HG02798 (cell line): ENCODE measurements at regions not wholly inside any gene's neighbourhood (a gene's known extent, or its start where the extent isn't known, plus 50 kb on each side); places are given as distances from the start of the nearest gene placed in this dataset.
A peak's percentile ranks its signal among the peaks of the same experiment; 100 is the strongest.
"Not testable (repeated sequence)": the region's sequence is repeated elsewhere in the genome, so short reads cannot be mapped to it uniquely, and the experiment has no call there.

Experiments used
- ATAC-seq: cut with Tn5 transposase; IDR thresholded peaks from one replicate; pipeline ENCODE4 v1.9.1; 2021; ENCODE audit warnings: mild to moderate bottlenecking; ENCODE audit not compliant: unreplicated experiment, poor library complexity

DNA sequence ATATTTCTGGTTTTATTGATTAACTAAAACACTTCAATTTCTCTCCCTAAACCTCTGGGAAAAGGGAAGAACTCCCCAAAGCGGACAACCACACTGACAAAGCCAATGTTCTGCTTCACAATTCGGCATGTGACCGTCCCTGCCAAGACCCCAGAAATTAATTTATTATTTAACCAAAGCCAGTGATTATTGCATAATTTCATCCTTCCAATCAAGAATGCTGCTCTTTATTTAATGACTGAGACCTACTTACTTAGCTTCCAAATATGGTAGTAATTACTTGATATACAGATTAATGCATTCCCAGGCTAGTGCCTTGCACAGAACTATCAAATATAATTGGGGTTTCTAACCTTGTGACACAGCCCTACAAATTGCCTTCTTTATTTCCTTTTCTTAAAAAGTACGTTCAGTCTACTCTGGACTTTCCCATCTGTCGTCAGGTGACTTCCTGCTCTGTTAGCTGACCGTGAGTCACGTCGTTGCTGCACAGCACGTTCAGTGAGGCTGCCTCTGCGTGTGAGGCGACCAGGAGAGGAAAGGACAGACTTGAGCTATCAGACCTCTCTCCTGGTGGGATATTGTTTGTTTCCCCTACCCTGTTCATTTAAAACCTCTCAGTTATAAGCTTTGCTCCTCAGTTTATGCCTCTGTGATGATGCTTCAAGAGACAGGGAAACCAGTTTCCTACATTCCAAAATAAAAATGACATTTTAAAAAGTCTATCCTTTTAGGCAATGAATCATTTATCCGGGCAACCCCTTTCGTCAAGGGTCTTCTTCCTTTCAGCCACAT, 55.7 kb upstream of the TNFAIP3 start:
- ATAC-seq: peak; percentile 98

DNA sequence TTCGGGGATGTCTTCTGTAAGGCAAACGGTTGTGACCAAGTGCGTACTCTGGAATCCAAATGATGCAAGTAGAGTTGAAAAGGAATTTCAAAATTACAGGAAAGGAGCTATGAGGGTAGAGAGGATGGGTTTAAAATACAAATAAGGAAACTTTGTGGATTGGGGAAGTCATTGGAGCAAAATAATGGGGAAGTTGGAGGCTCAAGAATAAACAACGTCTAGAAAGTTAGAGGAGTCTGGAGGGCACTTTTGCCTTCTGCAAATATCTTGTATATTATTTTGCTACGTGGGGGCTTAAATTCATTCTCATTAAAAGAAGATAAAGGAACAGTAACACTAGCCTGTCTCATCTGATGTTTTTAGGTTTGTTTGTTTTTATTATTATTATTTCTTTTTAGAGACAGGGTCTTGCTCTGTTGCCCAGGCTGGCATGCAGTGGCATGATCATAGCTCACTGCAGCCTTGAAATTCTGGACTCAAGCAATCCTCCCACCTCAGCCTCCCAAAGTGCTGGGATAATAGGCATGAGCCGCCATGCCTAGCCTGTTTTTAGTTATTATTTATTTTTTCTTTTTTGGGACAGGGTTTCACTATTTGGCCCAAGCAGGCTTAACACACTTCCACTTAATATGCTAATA, 55.0 kb upstream of the TNFAIP3 start:
- ATAC-seq: no peak

DNA sequence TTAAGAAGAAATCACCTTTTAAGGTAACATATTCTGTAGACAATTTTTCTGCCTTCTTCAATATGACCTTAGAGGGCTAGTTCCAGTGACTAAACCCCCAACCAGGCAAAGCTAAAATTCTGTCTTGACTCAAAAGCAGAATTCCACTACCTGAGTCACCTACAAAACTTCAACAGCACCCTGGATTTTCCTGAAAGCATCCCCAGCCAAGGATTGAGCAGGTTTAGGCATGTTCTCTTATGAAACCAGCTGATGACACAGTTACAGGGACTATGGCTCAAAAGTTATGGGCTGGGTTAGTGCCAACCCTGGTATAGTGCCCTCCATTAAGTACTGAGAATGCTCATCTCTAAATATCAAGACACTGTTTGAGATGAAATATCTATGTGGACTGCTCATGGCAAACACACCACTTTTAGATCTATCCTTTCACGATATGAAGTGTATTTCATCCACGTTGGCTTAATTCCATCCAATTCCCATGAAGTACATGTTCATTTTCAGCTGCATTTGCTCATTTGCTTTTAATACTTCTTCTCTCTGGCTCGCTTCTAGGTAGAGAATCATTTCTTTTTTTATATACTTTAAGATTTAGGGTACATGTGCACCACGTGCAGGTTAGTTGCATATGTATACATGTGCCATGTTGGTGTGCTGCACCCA, 53.6 kb upstream of the TNFAIP3 start:
- ATAC-seq: no peak

DNA sequence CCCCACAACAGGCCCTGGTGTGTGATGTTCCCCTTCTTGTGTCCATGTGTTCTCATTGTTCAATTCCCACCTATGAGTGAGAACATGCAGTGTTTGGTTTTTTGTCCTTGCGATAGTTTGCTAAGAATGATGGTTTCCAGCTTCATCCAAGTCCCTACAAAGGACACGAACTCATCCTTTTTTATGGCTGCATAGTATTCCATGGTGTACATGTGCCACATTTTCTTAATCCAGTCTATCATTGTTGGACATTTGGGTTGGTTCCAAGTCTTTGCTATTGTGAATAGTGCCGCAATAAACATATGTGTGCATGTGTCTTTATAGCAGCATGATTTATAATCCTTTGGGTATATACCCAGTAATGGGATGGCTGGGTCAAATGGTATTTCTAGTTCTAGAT, 53.0 kb upstream of the TNFAIP3 start:
- ATAC-seq: not testable (repeated sequence)

DNA sequence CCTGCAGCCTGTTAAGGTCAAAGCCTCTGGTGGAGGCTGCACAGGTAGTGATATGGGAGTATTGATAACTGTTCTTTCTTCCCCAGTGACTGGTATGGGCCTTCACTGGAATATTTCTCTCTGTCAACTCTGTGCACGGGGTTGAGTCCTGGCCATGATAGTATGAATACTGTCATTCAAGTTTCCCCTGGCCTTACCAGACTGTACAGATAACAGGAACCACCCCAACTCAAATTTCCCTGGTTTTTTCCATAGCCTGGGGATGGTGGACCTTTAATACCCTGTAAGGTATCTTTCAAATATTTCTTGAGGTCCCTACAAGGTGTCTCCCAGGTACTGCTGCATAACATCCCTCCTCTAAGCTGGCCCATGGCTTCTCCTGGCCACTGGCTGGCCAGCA, 51.4 kb upstream of the TNFAIP3 start:
- no peak for ATAC-seq

DNA sequence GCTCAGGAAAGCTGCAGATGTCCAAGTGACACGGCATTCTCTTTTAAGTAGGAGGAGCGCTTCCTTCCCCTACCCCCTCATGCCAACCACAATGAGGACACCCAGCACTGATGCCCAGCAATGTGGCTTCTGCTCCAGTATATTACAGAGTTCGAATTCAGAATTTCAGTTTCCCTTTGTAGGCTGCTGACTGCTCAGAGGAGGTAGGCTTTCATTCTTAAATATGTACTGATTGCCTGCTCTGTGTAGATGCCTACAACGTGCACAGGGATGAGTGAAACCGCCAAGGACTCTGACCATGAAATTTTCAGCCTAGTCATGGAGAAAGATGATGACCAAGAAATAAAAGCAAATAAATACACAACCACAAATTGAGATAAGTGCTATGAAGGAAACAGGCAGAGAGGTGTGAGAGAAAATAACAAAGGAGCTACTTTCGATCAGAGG, 50.9 kb upstream of the TNFAIP3 start:
- ATAC-seq: peak; percentile 42

DNA sequence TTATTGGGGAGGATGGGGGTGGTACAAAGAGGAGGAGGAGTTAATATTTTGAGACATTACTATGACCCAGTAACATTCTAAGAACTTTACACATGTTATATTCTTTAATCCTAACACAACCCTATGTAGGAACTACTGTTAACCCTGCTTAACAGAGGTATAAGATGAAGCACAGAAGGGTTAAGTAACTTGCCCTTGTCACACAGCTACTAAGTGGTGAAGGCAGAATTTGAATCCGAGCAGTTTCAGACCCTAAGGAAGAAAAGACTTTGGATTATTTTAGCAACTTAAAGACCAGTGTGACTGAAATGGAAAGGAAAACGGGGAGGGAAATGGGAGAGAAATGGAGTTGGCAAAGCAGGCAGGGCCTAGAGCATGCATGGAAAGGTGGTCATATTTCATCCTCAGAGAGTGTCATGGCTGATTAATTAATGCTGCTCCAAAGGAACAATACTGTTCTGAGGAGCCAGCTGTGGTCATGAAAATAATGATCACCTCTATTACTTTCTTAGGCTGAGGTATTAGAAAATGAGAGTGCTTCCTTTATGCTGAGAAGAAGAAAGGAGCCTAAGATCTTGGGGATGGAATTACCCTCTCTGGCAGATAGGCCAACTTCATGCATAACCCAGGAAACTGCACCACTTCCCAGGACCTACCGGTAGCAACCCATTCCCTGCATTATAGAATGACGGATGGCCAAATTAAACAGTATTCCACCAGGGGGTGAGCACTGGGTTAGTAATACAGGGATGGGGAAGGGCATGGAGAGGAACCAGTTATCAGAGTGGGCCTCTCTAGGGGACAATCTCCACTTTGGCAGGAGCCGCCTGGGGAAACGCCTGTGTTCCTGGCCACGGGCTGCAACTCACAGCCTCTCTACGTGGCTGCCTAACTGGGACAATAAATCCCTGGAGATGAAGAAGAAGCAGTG, 50.1 kb upstream of the TNFAIP3 start:
- ATAC-seq: no peak
